HG03558 (cell line): ENCODE measurements at regions not wholly inside any gene's neighbourhood (a gene's known extent, or its start where the extent isn't known, plus 50 kb on each side); places are given as distances from the start of the nearest gene placed in this dataset.

Experiments
- ATAC-seq: cut with Tn5 transposase; IDR thresholded peaks from one replicate; pipeline ENCODE4 v1.9.1; 2021; ENCODE audit warnings: moderate number of reproducible peaks; ENCODE audit not compliant: unreplicated experiment; ENCODE audit errors: extremely low read depth

DNA sequence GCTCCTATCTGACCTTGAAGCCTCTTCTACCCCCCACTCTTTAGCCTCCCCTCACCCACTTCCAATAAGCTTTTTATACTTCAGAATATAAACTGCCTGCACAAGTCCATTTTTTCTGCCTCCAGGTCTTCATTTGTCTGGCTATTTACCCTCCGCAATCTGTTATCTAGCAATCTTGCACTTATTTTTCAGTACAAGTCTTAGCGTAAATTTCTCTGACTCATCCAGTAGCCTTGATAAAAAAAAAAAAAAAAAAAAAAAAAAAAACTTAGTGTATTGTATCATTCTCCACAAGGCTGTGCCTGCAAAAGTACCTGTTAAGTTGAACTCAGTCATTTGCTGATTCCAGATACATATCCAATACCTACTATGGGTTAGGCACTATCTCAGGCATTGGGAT, 219.5 kb upstream of the DKK2 start:
- ATAC-seq, result no peak

DNA sequence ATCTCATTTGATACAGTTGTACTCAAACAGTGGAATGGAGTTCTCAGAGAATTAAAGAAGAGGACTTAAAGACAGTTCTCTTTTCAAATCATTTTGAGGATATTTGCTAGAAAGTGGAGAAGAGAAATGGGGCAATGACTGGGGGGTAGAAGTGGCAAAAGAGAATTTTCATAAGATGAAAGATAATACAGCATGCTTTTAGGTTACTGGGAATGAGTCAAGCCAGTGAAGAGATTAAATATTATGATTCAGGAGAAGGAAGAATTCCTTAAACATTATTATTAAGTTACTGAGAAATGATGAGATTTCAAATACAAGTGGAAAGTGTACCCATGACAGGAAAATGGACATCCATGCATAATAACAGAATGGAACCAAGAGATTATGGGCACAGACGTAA, 219.0 kb upstream of the DKK2 start:
- no peak for ATAC-seq

DNA sequence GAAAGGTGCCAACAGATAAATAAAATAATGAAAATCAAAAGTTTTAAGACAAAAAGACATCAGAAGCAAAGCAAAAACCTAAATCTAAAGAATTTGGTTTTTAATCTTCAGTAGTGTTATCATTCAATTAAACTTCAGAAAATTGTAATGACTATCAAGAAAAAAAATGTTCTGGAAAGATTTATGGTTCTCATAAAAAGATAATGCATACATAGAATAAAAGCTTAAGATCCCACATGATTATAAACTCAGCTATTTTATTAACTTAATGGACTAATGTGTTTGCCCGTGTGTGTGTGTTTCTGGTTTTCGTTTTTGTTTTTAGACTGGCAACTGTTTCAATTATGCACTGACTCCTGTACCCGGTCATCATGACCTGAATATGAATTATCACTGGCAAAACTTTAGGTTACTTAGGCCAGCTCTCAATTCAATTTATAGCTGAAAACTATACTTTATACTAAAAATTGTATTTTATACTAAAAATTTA, 217.5 kb upstream of the DKK2 start:
- ATAC-seq, result no peak

DNA sequence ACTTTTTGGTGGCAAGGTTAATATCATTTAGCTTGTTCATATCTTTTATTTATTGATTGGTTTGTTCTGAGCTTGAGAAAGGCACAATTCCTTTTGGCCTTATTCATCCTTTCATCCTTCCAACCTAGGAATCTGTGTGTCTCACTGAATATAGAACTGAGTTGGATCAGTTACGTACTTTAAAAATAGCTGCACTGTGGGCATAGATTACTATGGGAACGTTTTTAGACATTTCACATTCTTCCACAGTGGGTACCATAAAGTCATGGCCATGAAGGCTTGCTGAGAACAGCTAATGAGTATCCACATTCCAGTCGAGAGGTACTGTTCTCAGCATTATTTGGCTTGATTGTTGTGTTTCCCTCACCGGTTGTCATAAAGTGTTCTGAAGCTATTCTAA, 217.0 kb upstream of the DKK2 start:
- no peak for ATAC-seq

DNA sequence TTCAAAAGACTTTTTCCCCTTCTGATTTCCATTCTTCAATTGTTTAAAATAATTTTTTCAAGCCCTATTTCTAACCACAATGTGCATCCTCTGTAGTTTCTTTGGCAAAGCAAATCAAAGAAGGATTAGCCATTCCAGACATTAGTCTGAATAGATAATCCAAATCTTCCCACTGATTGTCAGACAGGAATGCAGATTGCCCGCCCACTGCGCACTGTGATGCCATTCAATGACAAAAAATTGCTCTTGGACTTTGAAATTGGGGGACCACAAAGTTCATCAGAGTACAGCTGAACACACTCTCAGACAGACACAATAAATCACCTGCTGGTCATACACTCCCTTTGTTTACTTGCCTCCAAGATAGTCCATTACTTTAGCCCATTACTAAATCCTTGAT, 216.5 kb upstream of the DKK2 start:
- ATAC-seq, result no peak

DNA sequence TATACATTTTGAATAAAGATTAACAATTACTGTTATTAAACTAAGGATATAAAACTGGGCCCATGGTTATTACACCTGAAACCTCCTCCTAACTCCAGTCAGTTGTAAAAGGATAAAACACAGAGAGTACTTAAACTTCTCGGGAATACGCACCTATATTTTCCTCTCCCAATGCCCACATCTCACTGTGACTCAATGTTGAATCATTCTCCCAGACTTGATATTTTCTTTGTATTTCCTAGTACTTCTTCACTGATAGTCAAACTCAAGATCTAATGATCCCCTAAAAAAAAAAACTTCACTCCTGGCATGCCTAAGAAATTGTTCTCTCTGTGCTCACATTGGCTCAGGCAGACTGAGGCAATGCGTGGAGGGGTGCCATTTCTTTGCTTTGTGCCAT, 212.5 kb upstream of the DKK2 start:
- ATAC-seq, result no peak

DNA sequence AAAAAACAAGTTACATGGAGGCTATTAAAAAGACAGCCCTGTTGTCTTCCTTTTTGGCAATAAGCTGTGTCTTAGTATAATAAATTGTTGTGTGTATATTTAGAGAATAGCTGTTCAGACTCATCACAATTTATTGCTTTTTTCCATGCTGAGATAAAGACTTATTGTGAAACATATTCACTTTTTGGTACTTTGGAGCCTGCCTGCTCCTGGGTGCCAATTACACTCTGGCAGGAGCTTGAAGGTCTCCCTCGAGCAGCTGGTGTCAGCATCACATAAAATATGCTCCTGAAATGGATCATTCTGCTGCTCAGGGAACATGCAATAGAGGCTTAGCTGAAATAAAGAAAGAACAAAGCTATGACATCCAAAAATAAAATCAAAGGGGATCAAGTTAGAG, 211.6 kb upstream of the DKK2 start:
- no peak for ATAC-seq

DNA sequence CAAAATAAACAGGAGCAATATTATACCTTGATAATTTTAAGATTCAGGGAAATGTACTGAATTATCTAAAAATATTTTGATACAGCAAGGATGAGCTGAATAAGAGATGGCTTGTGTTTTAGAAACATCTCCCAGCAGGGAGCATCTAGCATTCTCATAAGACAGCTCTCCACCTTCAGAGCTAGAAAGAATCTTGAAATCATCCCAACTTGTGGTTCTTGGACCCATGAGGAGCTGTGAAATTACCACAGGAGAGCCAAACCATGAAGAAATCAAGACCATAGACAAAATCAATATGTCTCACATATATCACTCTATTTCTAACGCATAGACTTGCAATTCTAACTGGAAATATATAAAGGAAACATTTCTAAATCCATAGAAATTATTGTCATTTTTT, 210.6 kb upstream of the DKK2 start:
- ATAC-seq, result no peak

DNA sequence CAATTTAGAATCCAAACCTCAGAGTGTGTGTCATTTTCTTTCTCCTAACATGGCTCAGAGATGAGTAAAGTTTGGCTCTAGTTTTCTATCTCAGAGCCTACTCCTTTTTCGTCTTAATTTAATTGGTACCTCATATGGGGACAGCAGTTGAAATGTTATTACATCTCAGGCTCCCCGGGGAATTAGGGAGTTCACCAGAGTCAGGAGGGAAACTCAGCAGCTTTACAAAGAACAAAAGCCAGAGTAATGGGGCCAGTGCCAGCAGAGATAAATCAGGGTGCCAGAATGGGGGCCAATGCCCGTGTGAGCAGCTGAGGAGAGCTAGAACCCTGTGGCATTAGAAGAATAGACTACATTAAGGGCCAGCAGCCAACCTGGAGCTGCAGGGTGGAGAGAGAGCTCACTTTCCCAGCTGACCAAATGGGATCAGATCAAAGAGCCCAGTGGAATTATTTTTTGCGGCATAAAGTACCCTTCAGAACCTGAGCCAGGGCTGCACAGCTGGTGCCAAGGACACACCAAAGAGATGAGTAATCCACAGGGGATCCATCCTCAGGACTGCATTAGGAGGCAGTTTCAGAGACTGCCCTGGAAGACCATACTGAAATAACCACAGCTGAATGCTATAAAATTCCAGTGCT, 207.1 kb upstream of the DKK2 start:
- no peak for ATAC-seq

DNA sequence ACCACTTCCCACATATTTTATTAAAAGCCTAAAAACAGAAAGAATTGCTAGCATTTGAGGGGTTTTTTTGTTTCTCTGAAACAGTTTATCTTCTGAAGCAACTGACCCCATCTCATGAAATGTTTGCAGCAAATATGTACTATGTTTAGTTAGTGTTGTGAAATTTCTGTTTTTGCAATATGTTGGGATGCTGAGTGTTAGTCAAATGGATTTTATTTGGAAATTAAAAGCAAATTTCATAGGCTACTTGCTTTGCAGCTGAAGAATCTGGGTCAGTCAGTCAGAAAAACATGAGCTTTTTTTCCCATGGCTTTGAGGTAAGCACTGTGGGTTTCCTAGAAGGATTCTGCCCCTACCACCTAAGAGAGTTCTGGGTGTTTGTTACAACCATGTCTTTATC, 184.9 kb upstream of the DKK2 start:
- ATAC-seq, result no peak

DNA sequence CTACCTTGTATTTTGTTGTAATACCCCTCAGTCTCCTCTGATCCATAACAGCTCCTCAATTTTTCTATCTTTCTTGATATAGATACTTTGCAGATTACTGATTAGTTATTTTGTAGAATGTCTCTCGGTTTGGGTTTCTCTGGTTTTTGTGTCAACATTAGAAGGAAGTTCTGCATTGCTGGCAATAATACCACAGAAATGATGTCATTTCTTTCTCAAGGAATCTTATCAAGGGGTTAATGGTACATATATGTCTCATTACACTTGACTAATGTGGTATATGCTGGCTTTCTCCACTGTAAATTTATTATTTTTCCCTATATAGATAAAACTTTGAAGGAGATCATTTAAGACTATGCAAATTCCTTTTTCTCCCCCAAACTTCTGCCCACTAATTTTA, 183.6 kb upstream of the DKK2 start:
- no peak for ATAC-seq

DNA sequence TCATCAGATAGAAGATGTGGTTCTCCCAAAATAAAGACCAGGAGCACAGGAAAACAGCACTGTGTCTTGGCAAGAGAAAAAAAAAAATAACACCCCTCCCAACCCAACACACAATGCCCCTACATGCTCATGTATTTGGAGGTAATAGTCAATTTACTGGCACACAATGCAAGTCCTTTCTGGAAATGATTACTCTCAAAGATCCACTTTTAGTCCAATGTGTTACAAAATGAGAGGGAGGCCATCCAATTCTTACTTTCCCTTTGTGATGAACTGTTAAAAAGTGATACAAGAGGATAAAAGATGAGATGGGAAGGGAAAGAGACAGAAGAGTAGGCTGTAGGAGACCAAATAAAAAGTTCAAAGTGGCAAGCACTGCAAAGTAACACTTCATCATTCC, 180.3 kb upstream of the DKK2 start:
- no peak for ATAC-seq

DNA sequence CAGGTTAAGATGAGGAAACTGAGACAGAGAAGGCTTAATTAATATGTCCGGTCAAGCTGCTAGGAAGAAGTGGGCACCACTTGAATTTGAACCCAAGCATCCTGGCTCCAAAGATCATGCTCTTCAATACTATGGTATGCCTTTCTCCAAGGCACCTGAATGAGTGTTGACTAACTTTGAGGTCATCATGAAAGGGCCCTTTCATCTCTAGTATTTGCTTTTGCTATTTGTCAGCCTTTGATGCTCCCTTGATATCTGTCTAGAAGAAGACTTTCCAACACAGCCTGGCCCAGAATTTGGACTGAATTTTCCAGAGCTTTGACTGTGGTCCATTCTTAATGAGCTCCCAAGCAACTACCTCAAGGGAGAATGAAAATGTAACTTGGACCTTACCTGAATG, 179.1 kb upstream of the DKK2 start:
- no peak for ATAC-seq

DNA sequence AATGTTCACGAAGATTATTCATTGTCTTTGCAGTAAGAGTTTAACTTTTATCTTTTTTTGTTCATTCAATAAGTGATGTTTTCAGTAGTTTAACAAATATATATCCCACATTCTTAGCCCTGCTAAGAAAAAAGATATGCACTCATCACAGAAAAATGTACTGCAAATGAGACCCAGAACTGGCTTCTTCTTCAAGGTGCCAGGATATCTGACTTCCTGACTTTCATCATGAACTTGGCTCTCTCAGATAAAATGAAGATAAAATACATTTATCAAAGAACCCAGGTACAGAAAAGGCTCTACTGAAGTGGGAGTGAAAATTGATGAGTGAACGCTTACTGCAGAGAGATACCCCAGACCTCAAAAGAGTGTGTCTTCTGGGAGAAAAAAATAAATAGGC, 177.8 kb upstream of the DKK2 start:
- ATAC-seq, result no peak

DNA sequence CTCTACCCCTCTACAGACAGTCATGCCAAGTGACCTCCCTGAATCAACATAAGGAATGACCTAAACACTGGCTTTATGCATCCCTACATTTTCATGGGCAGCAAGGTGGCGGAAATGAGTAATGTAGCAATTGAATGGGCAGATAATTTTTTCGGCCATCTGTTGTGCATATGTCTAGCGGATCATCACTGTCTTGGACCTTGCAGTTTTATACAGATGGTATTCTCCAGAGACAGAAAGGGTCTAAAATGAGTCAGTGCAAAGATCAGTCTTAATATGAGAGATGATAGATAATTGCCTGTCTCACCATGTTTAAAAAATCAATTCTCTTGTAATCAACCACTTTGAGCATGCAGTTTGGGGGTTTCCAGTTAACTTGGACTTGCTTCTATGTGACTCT, 177.3 kb upstream of the DKK2 start:
- ATAC-seq, result no peak

DNA sequence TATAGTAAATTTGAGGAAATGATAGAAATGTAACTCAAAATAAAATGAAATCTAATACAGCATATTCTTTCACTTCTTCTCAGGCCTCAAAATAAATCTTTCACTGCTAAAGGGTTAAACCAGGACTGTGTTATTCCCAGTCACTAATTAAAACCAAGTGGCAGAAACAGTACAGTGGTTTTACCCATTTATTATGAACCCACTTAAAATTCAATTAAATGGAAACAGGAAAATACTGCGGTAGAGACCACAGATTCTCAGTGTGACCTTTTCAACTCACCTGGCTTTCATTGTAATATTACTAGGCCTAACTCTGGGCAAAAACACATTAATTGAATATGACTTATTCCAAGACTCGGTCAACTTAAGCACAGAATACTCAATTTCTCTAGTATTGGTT, 176.5 kb upstream of the DKK2 start:
- ATAC-seq, result no peak

DNA sequence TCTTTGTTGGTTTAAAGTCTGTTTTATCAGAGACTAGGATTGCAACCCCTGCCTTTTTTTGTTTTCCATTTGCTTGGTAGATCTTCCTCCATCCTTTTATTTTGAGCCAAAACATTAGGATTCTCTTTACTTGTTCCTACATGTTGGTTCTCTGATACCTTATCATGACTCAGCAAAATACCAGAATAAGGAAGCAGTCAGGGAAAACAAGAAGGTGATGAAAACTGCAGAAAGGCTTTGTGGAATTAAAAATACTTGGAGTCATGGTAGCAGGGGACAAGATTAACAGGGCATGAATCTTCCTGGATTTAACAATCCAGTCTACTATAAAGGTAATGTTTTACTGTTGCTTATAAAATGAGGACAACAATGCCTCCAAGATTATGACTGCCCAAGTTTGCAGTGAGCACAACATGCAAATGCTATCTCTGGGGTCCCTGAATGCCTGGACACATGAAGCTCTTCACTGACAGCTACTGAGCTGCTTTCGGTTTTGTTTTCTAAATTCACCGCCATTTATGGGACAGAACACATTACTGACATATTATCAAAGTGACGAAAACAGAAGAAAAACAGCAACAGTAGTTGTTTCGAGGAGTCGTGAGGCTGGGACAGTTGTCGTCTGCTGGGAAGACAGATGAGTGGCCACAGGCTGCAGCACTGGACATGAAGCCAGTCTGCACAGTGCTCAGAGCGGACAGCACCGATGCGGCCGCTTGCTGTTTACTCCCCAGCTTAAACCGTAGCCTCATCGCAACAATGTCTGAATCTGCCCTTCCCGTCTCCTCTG, 174.5 kb upstream of the DKK2 start:
- ATAC-seq, result no peak

DNA sequence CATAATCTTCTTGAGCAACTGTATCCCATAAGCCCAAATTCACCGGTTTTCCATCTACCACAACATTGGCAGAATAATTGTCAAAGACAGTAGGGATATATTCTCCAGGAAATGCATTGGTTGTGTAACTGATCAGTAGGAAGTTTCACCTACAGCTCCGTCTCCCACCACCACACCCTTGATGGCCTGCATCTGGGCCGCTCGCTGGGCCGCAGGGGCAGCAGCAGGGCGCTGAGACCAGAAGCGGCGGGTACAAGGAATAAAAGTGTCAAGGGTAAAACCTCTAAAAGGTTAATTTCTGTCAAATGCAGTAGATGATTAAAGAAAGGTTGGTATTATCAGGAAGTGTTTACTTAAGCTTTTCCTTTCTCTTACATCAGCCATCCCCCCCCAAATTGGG, 167.6 kb upstream of the DKK2 start:
- no peak for ATAC-seq

DNA sequence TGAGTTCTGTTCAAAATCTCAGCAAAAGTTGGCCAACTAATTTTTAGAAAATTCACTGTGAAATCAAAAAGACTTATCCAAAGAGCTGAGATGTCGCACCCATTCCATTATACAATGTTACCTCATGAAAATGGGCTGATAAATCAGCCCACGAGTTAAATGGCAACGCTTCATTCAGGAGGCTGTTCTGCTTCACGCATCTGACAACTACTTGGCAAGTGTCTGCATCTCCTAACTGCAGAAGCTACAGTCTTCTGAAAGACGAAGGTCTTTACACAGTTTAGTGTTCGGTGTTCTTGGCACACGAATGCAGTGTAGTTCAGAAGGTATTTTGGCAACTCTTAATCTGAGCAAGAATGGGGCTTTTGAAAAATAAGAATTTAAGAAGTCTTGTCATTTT, 166.6 kb upstream of the DKK2 start:
- ATAC-seq, result no peak

DNA sequence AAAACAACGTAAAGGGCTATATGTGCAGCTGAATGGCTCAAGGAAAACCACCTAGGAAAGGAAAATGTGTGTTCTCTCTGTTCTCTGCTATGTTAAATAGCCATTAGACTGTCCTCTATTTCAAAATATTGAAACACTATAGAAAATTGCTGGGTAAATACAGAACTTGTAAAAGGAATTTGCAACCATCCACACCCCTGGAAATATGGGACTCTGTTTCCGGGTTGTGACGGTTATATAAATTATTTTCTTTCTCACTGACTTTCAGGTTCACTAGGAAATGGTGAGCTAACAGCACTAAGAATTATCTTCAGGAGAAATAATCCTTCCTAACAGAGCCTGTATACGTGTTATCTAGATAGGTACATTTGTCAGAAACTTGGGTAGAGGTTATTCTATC, 161.0 kb upstream of the DKK2 start:
- no peak for ATAC-seq

DNA sequence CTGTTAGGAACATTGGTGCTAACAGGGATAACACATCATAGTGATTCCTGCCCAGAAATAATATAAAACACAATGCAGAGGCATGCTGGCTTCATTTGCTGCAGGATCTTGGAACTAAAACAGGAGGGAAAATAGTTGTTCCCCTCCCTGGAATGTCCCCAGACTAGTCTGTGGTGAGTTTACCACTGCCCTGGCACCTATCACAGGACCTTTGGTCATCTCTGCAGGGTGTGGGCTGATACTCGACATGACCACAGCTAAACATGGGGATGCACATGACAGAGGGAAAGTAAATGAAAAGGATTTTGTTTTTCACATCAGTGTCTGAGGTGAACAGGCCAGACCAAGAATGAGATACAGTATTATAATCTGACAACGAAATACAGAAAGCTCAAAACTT, 160.2 kb upstream of the DKK2 start:
- ATAC-seq, result no peak

DNA sequence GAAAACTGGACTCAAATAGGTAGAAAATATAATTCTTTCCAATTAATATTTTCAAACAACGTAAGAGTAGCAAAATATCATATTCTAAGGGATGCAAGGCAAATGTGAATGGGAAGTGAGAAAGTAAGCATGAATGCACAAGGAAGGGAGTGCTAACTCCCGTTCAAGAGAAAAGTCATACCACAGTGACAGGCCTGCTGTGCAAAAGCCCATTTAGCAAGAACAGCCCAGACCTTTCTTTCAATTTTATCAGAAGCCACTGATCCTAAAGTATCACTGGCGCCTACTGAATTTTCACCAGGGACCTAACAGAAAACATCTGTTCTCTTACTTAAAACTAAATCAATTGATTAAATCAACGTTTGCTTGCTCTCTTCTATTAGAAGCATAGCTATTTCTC, 157.9 kb upstream of the DKK2 start:
- no peak for ATAC-seq
